K562 (cell line): ENCODE measurements at regions not wholly inside any gene's neighbourhood (a gene's known extent, or its start where the extent isn't known, plus 50 kb on each side); places are given as distances from the start of the nearest gene placed in this dataset.

Experiments
- LEF1 ChIP-seq: fragments of 450-650 bp; IDR thresholded peaks from 2 replicates; pipeline ENCODE4 v1.6.1; 2016; ENCODE audit warnings: mild to moderate bottlenecking
- MNT ChIP-seq, 2 experiments: fragments of 450-650 bp; conservative IDR thresholded peaks; 2 replicates each; pipeline ENCODE4 v1.6.1; 2017; ENCODE audit warnings: mild to moderate bottlenecking in 2 of 2, moderate library complexity in 2 of 2
- ZBTB33 ChIP-seq: sonication (generic); formaldehyde crosslinking; IDR thresholded peaks from 2 replicates; pipeline ENCODE4 v1.8.1; 2023; ENCODE audit warnings: mild to moderate bottlenecking, missing genetic modification reagents
- ZNF384 ChIP-seq: IDR thresholded peaks from 2 replicates; pipeline ENCODE4 v1.6.1; 2012; ENCODE audit warnings: low read depth, low read length, improper control_type of control experiment
- ZNF79 ChIP-seq: fragments of 250-450 bp; sonication (Bioruptor Pico); IDR thresholded peaks from 2 replicates; pipeline ENCODE4 v1.4.0; 2020; ENCODE audit warnings: low read depth, mild to moderate bottlenecking, moderate library complexity

GRCh38 chr1:228555074-228555994 lies 68.2 kb downstream of the RNF187 start (continued):
- TF ChIP-seq ZBTB33 (CRISPR knock-in tag) (peak; percentile 56), MNT (conservative IDR thresholded peaks at IDR 0.05) (no peak), ZNF79 (CRISPR knock-in tag) (no peak), LEF1 (no peak), ZNF384 (peak; percentile 63)
